ENCODE measurements at regions not wholly inside any gene's neighbourhood (a gene's known extent, or its start where the extent isn't known, plus 50 kb on each side); places are given as distances from the start of the nearest gene placed in this dataset.

GRCh38 chr15:70217226-70218160 lies 119.8 kb upstream of the TLE3 start:
- TF ChIP-seq CTCF (IDR thresholded peaks at IDR 0.05) (no peak), POLR2A (IDR thresholded peaks at IDR 0.05) (no peak), POLR2AphosphoS5 (IDR thresholded peaks at IDR 0.05) (no peak)
